ENCODE measurements at regions not wholly inside any gene's neighbourhood (a gene's known extent, or its start where the extent isn't known, plus 50 kb on each side); places are given as distances from the start of the nearest gene placed in this dataset.

DNA sequence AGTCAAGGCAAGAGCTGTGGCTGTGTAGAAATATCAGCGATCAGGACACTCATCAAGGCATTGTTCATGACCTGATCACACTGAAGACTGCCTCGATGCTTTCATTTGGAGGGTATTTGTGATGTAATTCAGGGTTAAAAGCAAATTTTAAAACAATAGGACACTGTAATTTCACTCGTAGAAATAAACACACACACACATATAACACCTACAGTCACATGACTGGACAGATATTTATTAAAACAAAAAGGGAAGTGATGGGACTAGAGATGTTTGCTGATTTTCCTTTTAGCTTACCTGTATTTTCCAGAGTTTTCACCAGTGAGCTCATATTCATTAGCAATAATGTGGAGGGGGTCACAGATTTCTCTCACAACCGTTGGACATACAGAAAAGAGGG, 51.1 kb upstream of the KDR start:
- intact Hi-C loops (cut with micrococcal nuclease) (loop anchor here (1.0 to 5.0 kb wide), 4 partner anchors 8 to 371 kb away; partner anchors contain the start of genes CLOCK and TMEM165), dilution Hi-C loops (cut with MboI; ENCODE audit: extremely low pct_ligation_motif_present, low sequenced_read_pairs) (no loop called here)
- no peaks in the 10 kb centered on the region for H3K27me3 ChIP-seq (ENCODE audit: control insufficient read depth in 2 of 2, insufficient read depth in 2 of 2, low read length in 2 of 2)
- DNase-seq (ENCODE audit: low read depth, low spot score) (no peak), FAIRE-seq (no peak)
- H3K4me3 ChIP-seq (replicated peaks in 1 of 3; ENCODE audit: insufficient read depth in 1 of 3, low read depth in 1 of 3, low read length in 3 of 3): peak overlapping the region in 2 of 3 experiments; percentile 1 to 39
- POLR2A ChIA-PET: interaction anchor here (1.7 to 3.6 kb wide), 2 partner anchors 51 to 94 kb away, joined by 3 to 11 read pairs; partner anchors contain the start of gene KDR
- no peak overlapping the region for H2AFZ ChIP-seq (ENCODE audit: low read depth, low read length)
- peak overlapping the region; percentile 75 for H3K9ac ChIP-seq (replicated peaks; ENCODE audit: extremely low read depth, insufficient read depth, low read length)
- H3K4me2 ChIP-seq (ENCODE audit: insufficient read depth, low read length): peak overlapping the region; percentile 56
- peak overlapping the region; percentile 91 for H3K27ac ChIP-seq (ENCODE audit: insufficient read depth, low read depth, low read length)
- H3K9me3 ChIP-seq (replicated peaks; ENCODE audit: control insufficient read depth, insufficient read depth, low read length): no peaks in the 10 kb centered on the region
- H4K20me1 ChIP-seq (replicated peaks; ENCODE audit: control insufficient read depth, extremely low read depth, insufficient read depth, low read length): no peaks in the 10 kb centered on the region
- no peaks in the 10 kb centered on the region for H3K36me3 ChIP-seq (ENCODE audit: control insufficient read depth in 2 of 2, extremely low read depth in 1 of 2, insufficient read depth in 2 of 2, low read length in 2 of 2)
- no peaks in the 10 kb centered on the region for H3K9me1 ChIP-seq (replicated peaks; ENCODE audit: control insufficient read depth, extremely low read depth, insufficient read depth, low read length)
- peaks cover 10% of the 10 kb centered on the region for H3K79me2 ChIP-seq (ENCODE audit: control insufficient read depth, insufficient read depth, low read length)
- TSS peak; percentile 31 for BruUV-seq (replicated peaks)
- CTCF ChIA-PET: interaction anchor here (0.9 to 6.1 kb wide), 9 partner anchors 8 to 205 kb away, joined by 3 to 72 read pairs (median 5); partner anchors contain the start of gene KDR
- peaks cover 79% of the 10 kb centered on the region for H3K4me1 ChIP-seq (ENCODE audit: control insufficient read depth, extremely low read depth, insufficient read depth, low read length)
- TF ChIP-seq EZH2 (IDR thresholded peaks at IDR 0.05; ENCODE audit: borderline replicate concordance, low read depth, low read length, severe bottlenecking): no peak

DNA sequence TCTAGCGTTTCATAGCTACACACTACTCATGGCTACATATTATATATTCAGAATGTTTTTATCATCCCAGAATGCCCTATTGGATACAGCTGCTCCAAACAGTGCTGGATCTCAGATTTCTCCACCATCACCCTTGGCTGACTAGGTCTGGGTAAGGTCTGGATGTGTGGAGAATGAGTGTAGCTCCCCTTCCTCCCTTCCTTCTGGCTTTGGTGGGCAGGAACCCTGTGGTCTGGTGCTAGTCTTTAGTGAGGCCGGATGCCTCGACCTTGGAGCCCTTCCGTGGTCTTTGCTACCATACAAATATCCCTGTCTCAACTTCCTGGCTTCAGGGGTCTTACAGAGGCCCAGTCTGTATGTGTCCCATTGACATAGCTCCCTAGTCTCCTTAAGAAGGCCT, 52.1 kb upstream of the KDR start:
- no peak overlapping the region for H3K4me3 ChIP-seq (replicated peaks in 1 of 3; ENCODE audit: insufficient read depth in 1 of 3, low read depth in 1 of 3, low read length in 3 of 3)
- no peaks in the 10 kb centered on the region for H3K36me3 ChIP-seq (ENCODE audit: control insufficient read depth in 2 of 2, extremely low read depth in 1 of 2, insufficient read depth in 2 of 2, low read length in 2 of 2)
- ChIA-PET CTCF (interaction anchor here (1.0 to 6.1 kb wide), 9 partner anchors 8 to 206 kb away, joined by 3 to 72 read pairs (median 5); partner anchors contain the start of gene KDR), POLR2A (interaction anchor here (1.7 to 3.6 kb wide), 2 partner anchors 52 to 93 kb away, joined by 3 to 11 read pairs; partner anchors contain the start of gene KDR)
- DNase-seq (ENCODE audit: low read depth, low spot score) (no peak), FAIRE-seq (no peak)
- peak overlapping the region; percentile 56 for H3K4me2 ChIP-seq (ENCODE audit: insufficient read depth, low read length)
- H4K20me1 ChIP-seq (replicated peaks; ENCODE audit: control insufficient read depth, extremely low read depth, insufficient read depth, low read length): no peaks in the 10 kb centered on the region
- H2AFZ ChIP-seq (ENCODE audit: low read depth, low read length): no peak overlapping the region
- no peak for TF ChIP-seq FOS (IDR thresholded peaks at IDR 0.05; ENCODE audit: borderline replicate concordance, insufficient read depth, low read length)
- no peak for TF ChIP-seq POLR2AphosphoS5 (IDR thresholded peaks at IDR 0.05; ENCODE audit: insufficient read depth, low read depth, low read length)
- no peak for TF ChIP-seq GATA2 (IDR thresholded peaks at IDR 0.05; ENCODE audit: insufficient read depth, insufficient read length, low read depth, low read length)
- TF ChIP-seq, protein P1, sequence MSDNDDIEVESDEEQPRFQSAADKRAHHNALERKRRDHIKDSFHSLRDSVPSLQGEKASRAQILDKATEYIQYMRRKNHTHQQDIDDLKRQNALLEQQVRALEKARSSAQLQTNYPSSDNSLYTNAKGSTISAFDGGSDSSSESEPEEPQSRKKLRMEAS (IDR thresholded peaks at IDR 0.05; ENCODE audit: insufficient read depth, insufficient read length): no peak
- TF ChIP-seq, protein P2, sequence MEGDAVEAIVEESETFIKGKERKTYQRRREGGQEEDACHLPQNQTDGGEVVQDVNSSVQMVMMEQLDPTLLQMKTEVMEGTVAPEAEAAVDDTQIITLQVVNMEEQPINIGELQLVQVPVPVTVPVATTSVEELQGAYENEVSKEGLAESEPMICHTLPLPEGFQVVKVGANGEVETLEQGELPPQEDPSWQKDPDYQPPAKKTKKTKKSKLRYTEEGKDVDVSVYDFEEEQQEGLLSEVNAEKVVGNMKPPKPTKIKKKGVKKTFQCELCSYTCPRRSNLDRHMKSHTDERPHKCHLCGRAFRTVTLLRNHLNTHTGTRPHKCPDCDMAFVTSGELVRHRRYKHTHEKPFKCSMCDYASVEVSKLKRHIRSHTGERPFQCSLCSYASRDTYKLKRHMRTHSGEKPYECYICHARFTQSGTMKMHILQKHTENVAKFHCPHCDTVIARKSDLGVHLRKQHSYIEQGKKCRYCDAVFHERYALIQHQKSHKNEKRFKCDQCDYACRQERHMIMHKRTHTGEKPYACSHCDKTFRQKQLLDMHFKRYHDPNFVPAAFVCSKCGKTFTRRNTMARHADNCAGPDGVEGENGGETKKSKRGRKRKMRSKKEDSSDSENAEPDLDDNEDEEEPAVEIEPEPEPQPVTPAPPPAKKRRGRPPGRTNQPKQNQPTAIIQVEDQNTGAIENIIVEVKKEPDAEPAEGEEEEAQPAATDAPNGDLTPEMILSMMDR (IDR thresholded peaks at IDR 0.05; ENCODE audit: extremely low read depth in 1 of 2, insufficient read depth in 1 of 2, low read depth in 1 of 2, low read length in 2 of 2): no peak
- no peak for TF ChIP-seq MYC (IDR thresholded peaks at IDR 0.05; ENCODE audit: low read depth, low read length)
- no peak for TF ChIP-seq JUN (IDR thresholded peaks at IDR 0.05; ENCODE audit: borderline replicate concordance, insufficient read depth, insufficient read length, low read depth)
- no peak for TF ChIP-seq POLR2A (IDR thresholded peaks at IDR 0.05; ENCODE audit: low read depth, low read length)
- no peak for TF ChIP-seq EZH2 (IDR thresholded peaks at IDR 0.05; ENCODE audit: borderline replicate concordance, low read depth, low read length, severe bottlenecking)
- H3K9me3 ChIP-seq (replicated peaks; ENCODE audit: control insufficient read depth, insufficient read depth, low read length): no peaks in the 10 kb centered on the region
- intact Hi-C loops (cut with micrococcal nuclease) (loop anchor here (2.0 to 5.0 kb wide), 3 partner anchors 69 to 370 kb away; partner anchors contain the start of genes CLOCK and TMEM165), dilution Hi-C loops (cut with MboI; ENCODE audit: extremely low pct_ligation_motif_present, low sequenced_read_pairs) (no loop called here)
- peaks cover 10% of the 10 kb centered on the region for H3K79me2 ChIP-seq (ENCODE audit: control insufficient read depth, insufficient read depth, low read length)
- BruUV-seq (replicated peaks): no TSS peak
- H3K27me3 ChIP-seq (ENCODE audit: control insufficient read depth in 2 of 2, insufficient read depth in 2 of 2, low read length in 2 of 2): no peaks in the 10 kb centered on the region
- H3K9me1 ChIP-seq (replicated peaks; ENCODE audit: control insufficient read depth, extremely low read depth, insufficient read depth, low read length): no peaks in the 10 kb centered on the region
- H3K27ac ChIP-seq (ENCODE audit: insufficient read depth, low read depth, low read length): peak overlapping the region; percentile 91
- H3K4me1 ChIP-seq (ENCODE audit: control insufficient read depth, extremely low read depth, insufficient read depth, low read length): peaks cover 80% of the 10 kb centered on the region
- peak overlapping the region; percentile 75 for H3K9ac ChIP-seq (replicated peaks; ENCODE audit: extremely low read depth, insufficient read depth, low read length)

Measured in endothelial cell of umbilical vein (primary cell).